PC-3 (cell line): ENCODE measurements at regions not wholly inside any gene's neighbourhood (a gene's known extent, or its start where the extent isn't known, plus 50 kb on each side); places are given as distances from the start of the nearest gene placed in this dataset.

Source experiments
- EZH2 ChIP-seq: fragments of 300-600 bp; sonication (generic); IDR thresholded peaks from one replicate; pipeline ENCODE4 v1.6.1; 2017; ENCODE audit warnings: antibody characterized with exemption, mild to moderate bottlenecking, low read length; ENCODE audit not compliant: unreplicated experiment
- TF ChIP-seq, protein P1 (sequence below): fragments of 300-600 bp; sonication (generic); conservative IDR thresholded peaks from 2 replicates; pipeline ENCODE4 v1.5.1; 2017; ENCODE audit warnings: antibody characterized with exemption, low read depth, mild to moderate bottlenecking, low read length

DNA sequence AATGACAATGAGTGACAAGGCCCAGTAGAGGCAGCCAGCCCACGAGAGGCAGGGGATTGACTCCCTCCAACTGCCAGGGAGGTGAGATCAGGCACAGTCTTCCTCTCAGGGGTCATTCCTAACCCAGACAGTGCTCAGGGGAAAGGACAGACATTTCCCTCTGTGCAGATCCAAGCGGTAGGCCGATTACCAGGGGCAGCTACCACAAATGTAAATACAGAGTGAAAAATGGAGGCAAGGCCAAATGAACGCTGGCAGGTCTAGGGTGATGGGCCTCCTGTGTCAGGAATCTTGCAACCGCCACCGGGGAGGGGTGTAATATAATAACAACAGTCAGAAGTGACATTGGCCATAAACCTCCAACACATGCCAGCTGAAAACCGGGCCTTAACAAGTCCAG lies 881.4 kb downstream of the UQCRFS1 start:
- TF ChIP-seq, protein P1, sequence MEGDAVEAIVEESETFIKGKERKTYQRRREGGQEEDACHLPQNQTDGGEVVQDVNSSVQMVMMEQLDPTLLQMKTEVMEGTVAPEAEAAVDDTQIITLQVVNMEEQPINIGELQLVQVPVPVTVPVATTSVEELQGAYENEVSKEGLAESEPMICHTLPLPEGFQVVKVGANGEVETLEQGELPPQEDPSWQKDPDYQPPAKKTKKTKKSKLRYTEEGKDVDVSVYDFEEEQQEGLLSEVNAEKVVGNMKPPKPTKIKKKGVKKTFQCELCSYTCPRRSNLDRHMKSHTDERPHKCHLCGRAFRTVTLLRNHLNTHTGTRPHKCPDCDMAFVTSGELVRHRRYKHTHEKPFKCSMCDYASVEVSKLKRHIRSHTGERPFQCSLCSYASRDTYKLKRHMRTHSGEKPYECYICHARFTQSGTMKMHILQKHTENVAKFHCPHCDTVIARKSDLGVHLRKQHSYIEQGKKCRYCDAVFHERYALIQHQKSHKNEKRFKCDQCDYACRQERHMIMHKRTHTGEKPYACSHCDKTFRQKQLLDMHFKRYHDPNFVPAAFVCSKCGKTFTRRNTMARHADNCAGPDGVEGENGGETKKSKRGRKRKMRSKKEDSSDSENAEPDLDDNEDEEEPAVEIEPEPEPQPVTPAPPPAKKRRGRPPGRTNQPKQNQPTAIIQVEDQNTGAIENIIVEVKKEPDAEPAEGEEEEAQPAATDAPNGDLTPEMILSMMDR, result no peak
- TF ChIP-seq EZH2, result no peak
